GM21381 (cell line): ENCODE measurements at regions not wholly inside any gene's neighbourhood (a gene's known extent, or its start where the extent isn't known, plus 50 kb on each side); places are given as distances from the start of the nearest gene placed in this dataset.
"Not testable (repeated sequence)": the region's sequence is repeated elsewhere in the genome, so short reads cannot be mapped to it uniquely, and the experiment has no call there.

Experiments
- ATAC-seq: cut with Tn5 transposase; IDR thresholded peaks from one replicate; pipeline ENCODE4 v1.9.1; 2021; ENCODE audit warnings: mild to moderate bottlenecking, moderate library complexity; ENCODE audit not compliant: unreplicated experiment

- no peak for ATAC-seq
These were observed 1011.0 kb upstream of the MIR17HG start for GRCh38 chr13:90336507-90336906.

- ATAC-seq: not testable (repeated sequence)
These were observed 1006.1 kb upstream of the MIR17HG start for GRCh38 chr13:90341348-90341747.

GRCh38 chr13:90348477-90349136 lies 998.9 kb upstream of the MIR17HG start:
- not testable (repeated sequence) for ATAC-seq

- no peak for ATAC-seq
These were observed 994.7 kb upstream of the MIR17HG start for GRCh38 chr13:90352763-90353162.

DNA sequence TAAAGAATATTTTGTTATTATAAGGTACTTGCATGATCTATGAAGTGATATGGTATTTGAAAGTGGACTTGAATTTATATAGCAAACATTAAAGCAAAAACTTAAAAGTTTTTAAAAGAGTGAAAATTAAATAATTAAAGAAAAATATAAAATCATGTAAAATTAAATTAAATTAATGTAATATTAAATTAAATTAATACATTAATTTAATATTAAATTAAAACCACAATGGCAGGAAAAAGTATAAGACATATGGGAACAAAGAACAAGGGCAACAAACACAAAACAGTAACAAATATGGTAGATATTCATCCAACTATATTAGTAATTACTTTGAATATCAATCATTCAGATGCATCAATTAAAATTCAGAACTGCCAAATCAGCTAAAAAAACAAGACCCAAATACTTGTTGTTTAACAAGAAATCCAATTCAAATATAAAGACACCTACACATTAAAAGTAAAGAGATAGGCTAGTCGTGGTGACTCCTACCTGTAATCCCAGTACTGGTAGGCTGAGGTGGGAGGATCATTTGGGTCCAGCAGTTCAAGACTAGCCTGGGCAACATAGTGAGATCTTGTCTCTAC lies 992.2 kb upstream of the MIR17HG start:
- ATAC-seq: no peak

DNA sequence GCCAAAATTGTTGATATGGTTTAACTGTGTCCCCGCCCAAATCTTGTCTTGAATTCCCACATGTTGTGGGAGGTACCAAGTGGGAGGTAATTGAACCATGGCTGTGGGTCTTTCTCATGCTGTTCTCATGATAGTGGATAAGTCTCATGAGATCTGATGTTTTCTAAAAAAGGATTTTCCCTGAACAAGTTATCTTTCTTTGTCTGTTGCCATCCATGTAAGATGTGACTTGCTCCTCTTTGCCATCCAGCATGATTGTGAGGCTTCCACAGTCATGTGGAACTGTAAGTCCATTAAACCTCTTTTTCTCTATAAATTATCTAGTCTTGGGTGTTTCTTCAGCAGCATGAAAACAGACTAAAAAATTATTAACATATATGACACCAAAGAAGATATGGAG lies 986.7 kb upstream of the MIR17HG start:
- ATAC-seq: no peak

DNA sequence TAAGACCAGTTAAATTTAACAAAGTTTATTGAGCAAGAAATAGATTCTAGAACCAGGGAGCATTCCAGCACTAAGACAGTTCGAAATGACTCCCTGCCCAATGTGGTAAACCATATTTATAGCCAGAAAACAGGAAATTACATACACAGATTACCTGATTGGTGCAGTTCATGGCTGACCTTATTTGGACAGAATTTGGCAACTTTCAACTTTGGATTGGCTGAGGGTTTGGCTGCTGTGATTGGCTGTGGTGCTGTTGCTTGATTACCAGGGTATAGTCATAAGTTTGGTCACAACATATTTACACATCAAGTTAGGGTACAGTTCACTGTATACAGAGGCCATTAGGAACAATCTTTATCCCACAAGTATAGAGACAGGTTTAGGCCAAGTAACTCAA lies 984.8 kb upstream of the MIR17HG start:
- no peak for ATAC-seq

DNA sequence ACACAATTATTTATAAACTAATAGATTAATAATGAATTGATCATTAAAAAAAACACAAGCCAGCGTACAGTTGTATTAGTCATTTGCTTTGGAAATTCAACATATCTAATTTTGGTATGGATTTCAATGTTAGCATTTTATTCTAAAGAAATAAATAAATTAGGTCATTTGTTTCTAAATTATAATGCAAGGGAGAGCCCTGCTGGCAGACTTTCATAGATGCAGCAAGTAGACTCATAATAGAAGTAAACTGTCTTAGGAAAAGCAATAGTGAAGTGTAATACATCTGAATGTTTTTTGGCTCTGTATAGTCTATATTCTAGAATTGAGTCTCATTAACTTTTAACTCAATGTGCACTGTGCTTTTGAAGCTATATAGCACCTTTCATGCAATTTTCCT lies 982.4 kb upstream of the MIR17HG start:
- no peak for ATAC-seq

DNA sequence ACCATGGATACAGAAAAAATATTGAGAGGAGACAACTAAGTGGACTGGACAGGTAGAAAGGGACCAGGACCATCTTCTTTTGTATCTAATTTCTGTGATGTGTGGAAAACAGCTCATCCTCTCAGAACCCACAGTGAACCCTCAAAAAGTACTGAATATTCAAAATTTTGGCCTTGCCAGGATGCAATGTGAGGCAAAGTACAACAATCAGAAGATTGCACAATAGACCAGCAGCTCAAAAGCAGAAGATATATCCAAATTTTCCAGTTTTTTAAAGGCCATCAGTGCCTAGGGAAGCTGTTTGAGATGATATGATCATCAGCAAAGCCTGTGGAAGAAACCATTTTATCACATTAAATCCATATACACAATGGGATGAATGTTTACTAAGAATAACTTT lies 973.3 kb upstream of the MIR17HG start:
- ATAC-seq: no peak

- ATAC-seq: no peak
These were observed 971.6 kb upstream of the MIR17HG start for GRCh38 chr13:90375851-90376250.

- ATAC-seq: no peak
These were observed 965.1 kb upstream of the MIR17HG start for GRCh38 chr13:90382425-90382824.

GRCh38 chr13:90385781-90386489 lies 961.6 kb upstream of the MIR17HG start:
- ATAC-seq: no peak

DNA sequence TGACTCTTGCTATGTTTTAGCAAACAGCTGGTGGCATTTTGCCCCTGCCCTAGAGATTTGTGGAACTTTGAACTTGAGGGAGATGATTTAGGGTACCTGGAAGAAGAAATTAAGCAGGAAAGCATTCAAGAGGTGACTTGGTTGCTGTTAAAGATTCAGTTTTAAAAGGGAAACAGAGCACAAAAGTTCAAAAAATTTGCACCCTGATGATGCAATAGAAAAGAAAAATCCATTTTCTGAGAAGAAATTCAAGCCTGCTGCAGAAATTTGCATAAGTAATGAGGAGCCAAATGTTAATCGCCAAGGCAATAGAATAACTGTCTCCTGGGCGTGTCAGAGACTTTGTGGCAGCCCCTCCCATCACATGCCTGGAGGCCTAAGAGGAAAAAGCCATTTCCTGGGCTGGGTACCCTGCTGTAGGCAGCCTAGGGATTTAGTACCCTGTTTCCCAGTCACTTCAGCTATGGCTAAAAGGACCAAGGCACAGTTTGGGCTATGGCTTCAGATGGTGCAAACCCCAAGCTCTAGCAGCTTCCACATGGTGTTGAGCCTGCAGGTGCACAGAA lies 958.5 kb upstream of the MIR17HG start:
- ATAC-seq: no peak

DNA sequence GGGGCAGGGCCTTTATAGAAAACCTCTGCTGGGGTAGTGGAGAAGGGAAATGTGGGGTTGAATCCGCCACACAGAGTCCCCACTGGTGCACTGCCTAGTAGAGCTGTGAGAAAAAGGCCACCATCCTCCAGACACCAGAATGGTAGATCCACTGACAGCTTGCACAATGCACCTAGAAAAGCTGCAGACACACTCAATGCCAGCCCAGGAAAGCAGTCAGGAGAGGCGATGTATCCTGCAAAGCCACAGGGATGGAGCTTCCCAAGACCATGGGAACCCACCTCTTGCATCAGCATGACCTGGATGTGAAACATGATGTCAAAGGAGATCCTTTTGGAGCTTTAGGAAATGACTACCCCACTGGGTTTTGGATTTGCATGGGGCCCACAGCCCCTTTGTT lies 958.0 kb upstream of the MIR17HG start:
- ATAC-seq: no peak

- ATAC-seq: no peak
These were observed 954.1 kb upstream of the MIR17HG start for GRCh38 chr13:90393408-90393807.

- ATAC-seq: no peak
These were observed 952.1 kb upstream of the MIR17HG start for GRCh38 chr13:90395348-90395747.

- ATAC-seq: no peak
These were observed 951.6 kb upstream of the MIR17HG start for GRCh38 chr13:90395846-90396245.

DNA sequence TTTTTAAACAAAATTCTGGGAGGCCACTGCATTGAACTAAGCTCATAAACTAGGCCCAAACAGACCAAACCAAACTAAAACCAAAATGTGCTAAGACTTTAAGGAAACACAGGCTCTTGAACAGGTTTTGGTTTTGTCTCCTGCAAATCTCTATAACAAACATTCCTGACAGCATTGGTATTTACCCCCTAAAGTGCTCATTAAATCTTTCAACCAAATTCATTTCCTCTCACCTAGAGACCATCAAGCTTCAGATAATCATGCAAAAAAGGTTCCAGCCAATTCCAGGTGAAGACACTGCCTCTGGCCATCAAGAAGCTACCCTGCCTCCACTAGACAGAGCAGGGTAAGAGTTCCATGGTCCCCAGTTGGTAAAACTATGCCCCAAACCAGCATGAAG lies 951.2 kb upstream of the MIR17HG start:
- no peak for ATAC-seq

GRCh38 chr13:90397503-90397902 lies 950.0 kb upstream of the MIR17HG start:
- ATAC-seq: no peak

- no peak for ATAC-seq
These were observed 947.1 kb upstream of the MIR17HG start for GRCh38 chr13:90400372-90400771.

DNA sequence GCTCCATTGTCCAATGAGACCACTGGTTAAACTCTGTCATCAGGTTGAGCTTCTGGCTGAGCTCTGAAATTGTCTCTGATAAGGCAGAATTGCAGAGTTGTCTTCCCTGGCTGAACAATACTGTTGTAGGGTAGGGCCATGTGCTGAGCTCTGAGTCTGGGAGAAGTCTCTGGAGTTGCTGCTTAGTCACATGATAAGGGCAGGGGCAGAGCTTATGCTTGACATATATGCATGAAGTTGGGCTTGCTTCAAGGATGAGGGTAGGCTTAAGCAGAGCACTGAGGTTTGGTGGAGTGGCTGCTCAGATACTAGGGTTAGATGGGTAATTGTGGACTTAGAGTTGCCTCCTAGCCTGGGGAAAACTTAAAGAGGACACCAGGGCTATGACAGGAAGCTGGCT lies 946.3 kb upstream of the MIR17HG start:
- no peak for ATAC-seq

- ATAC-seq: no peak
These were observed 945.4 kb upstream of the MIR17HG start for GRCh38 chr13:90402102-90402501.
